ENCODE measurements at regions not wholly inside any gene's neighbourhood (a gene's known extent, or its start where the extent isn't known, plus 50 kb on each side); places are given as distances from the start of the nearest gene placed in this dataset.

GRCh38 chr17:70503449-70503848 is 334.1 kb downstream of the KCNJ2 start:
- H3K4me1 ChIP-seq: peaks cover 3% of the 10 kb centered on the region
- H3K4me3 ChIP-seq: no peak overlapping the region
- no peak overlapping the region for H3K27ac ChIP-seq
- DNase-seq (ENCODE audit: low spot score in 2 of 2): no peak
- 70% methylated on average over 3 of the region's 3 CpGs for WGBS
- no peaks in the 10 kb centered on the region for H3K36me3 ChIP-seq
- no peaks in the 10 kb centered on the region for H3K9me3 ChIP-seq
- TF ChIP-seq EP300 (IDR thresholded peaks at IDR 0.05) (no peak), POLR2AphosphoS5 (IDR thresholded peaks at IDR 0.05) (no peak), POLR2A (IDR thresholded peaks at IDR 0.05) (no peak), CTCF (IDR thresholded peaks at IDR 0.05) (no peak)
- H3K27me3 ChIP-seq: no peaks in the 10 kb centered on the region

GRCh38 chr17:70510288-70510687 is 341.0 kb downstream of the KCNJ2 start:
- 89% methylated on average over 2 of the region's 2 CpGs for WGBS
- Histone ChIP-seq H3K27ac (no peak overlapping the region), H3K4me1 (no peaks in the 10 kb centered on the region), H3K36me3 (no peaks in the 10 kb centered on the region), H3K9me3 (no peaks in the 10 kb centered on the region), H3K27me3 (no peaks in the 10 kb centered on the region), H3K4me3 (no peak overlapping the region)
- TF ChIP-seq POLR2AphosphoS5 (IDR thresholded peaks at IDR 0.05) (no peak), EP300 (IDR thresholded peaks at IDR 0.05) (no peak), CTCF (IDR thresholded peaks at IDR 0.05) (no peak), POLR2A (IDR thresholded peaks at IDR 0.05) (no peak)
- DNase-seq (ENCODE audit: low spot score in 2 of 2): no peak

- TF ChIP-seq POLR2A (IDR thresholded peaks at IDR 0.05) (no peak), EP300 (IDR thresholded peaks at IDR 0.05) (no peak), POLR2AphosphoS5 (IDR thresholded peaks at IDR 0.05) (no peak), CTCF (IDR thresholded peaks at IDR 0.05) (no peak)
- DNase-seq (ENCODE audit: low spot score in 2 of 2): no peak
- Histone ChIP-seq H3K9me3 (no peaks in the 10 kb centered on the region), H3K27ac (no peak overlapping the region), H3K36me3 (no peaks in the 10 kb centered on the region), H3K27me3 (no peaks in the 10 kb centered on the region), H3K4me3 (no peak overlapping the region), H3K4me1 (no peaks in the 10 kb centered on the region)
These were observed 348.5 kb downstream of the KCNJ2 start for GRCh38 chr17:70517816-70518215.

GRCh38 chr17:70519300-70519699 is 350.0 kb downstream of the KCNJ2 start:
- 86% methylated on average over 3 of the region's 3 CpGs for WGBS
- Histone ChIP-seq H3K4me3 (no peak overlapping the region), H3K36me3 (no peaks in the 10 kb centered on the region), H3K27me3 (no peaks in the 10 kb centered on the region), H3K27ac (no peak overlapping the region), H3K4me1 (no peaks in the 10 kb centered on the region), H3K9me3 (no peaks in the 10 kb centered on the region)
- no peak for TF ChIP-seq CTCF (IDR thresholded peaks at IDR 0.05)
- TF ChIP-seq POLR2AphosphoS5 (IDR thresholded peaks at IDR 0.05): no peak
- TF ChIP-seq POLR2A (IDR thresholded peaks at IDR 0.05): no peak
- TF ChIP-seq EP300 (IDR thresholded peaks at IDR 0.05): no peak
- no peak for DNase-seq (ENCODE audit: low spot score in 2 of 2)

- Histone ChIP-seq H3K4me1 (no peaks in the 10 kb centered on the region), H3K4me3 (no peak overlapping the region), H3K27me3 (no peaks in the 10 kb centered on the region), H3K9me3 (no peaks in the 10 kb centered on the region), H3K36me3 (no peaks in the 10 kb centered on the region), H3K27ac (no peak overlapping the region)
- TF ChIP-seq EP300 (IDR thresholded peaks at IDR 0.05) (no peak), POLR2A (IDR thresholded peaks at IDR 0.05) (no peak), CTCF (IDR thresholded peaks at IDR 0.05) (no peak), POLR2AphosphoS5 (IDR thresholded peaks at IDR 0.05) (no peak)
- no peak for DNase-seq (ENCODE audit: low spot score in 2 of 2)
- 94% methylated on average over 5 of the region's 5 CpGs for WGBS
These were observed 351.1 kb downstream of the KCNJ2 start for GRCh38 chr17:70520447-70520846.
